ENCODE measurements at regions not wholly inside any gene's neighbourhood (a gene's known extent, or its start where the extent isn't known, plus 50 kb on each side); places are given as distances from the start of the nearest gene placed in this dataset.

DNA sequence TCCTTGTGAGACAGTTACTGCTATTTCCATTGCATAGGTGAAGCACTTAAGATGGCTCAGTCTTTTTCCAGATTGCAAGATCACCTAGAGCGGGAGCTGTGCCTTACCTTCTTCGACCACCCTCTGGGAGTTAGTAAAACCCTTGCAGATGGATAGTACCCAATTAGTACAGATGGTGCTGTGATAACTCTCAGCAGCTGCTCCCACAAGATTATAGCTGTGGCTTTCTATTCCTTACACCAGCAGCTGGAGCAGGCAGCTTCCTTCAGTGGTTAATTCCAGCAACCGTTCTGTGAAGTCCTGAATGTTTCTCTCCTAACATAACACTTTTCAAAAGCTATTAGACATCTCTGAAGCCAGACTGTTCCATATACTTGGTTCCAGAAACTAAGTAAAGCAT is 796.8 kb downstream of the XPNPEP1 start:
- WGBS (ENCODE audit: extremely low coverage, insufficient read length, low lambda C conversion rate): no CpG with 5 or more reads among the region's 3 CpGs
- Mint-ChIP-seq H3K36me3 (ENCODE audit: insufficient read depth in 1 of 3, low read depth in 3 of 3) (no peaks in the 10 kb centered on the region; a peak in 1 of 7 replicates), H3K27ac (no peak overlapping the region), H3K4me3 (no peak overlapping the region), H3K27me3 (ENCODE audit: low read depth) (no peaks in the 10 kb centered on the region; the same call in 1 of the 2 replicates), H3K4me1 (no peaks in the 10 kb centered on the region), H3K9me3 (peaks cover 2 to 3% of the 10 kb centered on the region in 2 experiments; a peak in 4 of 5 replicates)
- H2BK20ac ChIP-seq (ENCODE audit: low read depth, low read length, poor library complexity, severe bottlenecking): no peak overlapping the region
- no peak for DNase-seq
- no peak overlapping the region for H2BK12ac ChIP-seq (ENCODE audit: insufficient read length, low read depth, low read length)
- no peak overlapping the region for H3K18ac ChIP-seq (ENCODE audit: insufficient read length, low read depth, low read length)
- no peak overlapping the region for H4K91ac ChIP-seq (ENCODE audit: insufficient read length, low read depth, low read length)
- H3K23ac ChIP-seq (ENCODE audit: insufficient read length, low read depth, low read length): no peak overlapping the region
- H3T11ph ChIP-seq (ENCODE audit: low read length): no peak overlapping the region
- H3K9me3 ChIP-seq (ENCODE audit: control insufficient read depth, low read depth, low read length): no peaks in the 10 kb centered on the region
- no peak overlapping the region for H2BK15ac ChIP-seq (ENCODE audit: low read depth, low read length)
- no peak overlapping the region for H3K4me2 ChIP-seq (ENCODE audit: insufficient read depth, insufficient read length, low read length)
- H3K27ac ChIP-seq (ENCODE audit: insufficient read length, low read depth, low read length): no peak overlapping the region
- H2BK120ac ChIP-seq (ENCODE audit: low read depth, low read length, poor library complexity, severe bottlenecking): no peak overlapping the region
- H3K4me1 ChIP-seq (ENCODE audit: insufficient read depth, low read length): no peaks in the 10 kb centered on the region
- H4K20me1 ChIP-seq (ENCODE audit: control insufficient read depth, insufficient read depth, insufficient read length): no peaks in the 10 kb centered on the region
- no peaks in the 10 kb centered on the region for H3K79me1 ChIP-seq (ENCODE audit: insufficient read depth, low read depth, low read length, poor library complexity, severe bottlenecking)
- H2BK5ac ChIP-seq (ENCODE audit: insufficient read length, low read length): no peak overlapping the region
- H4K8ac ChIP-seq (replicated peaks; ENCODE audit: insufficient read length, low read depth, low read length): no peak overlapping the region
- H3K79me2 ChIP-seq (ENCODE audit: insufficient read depth, low read length): no peaks in the 10 kb centered on the region
- TF ChIP-seq, protein P1, sequence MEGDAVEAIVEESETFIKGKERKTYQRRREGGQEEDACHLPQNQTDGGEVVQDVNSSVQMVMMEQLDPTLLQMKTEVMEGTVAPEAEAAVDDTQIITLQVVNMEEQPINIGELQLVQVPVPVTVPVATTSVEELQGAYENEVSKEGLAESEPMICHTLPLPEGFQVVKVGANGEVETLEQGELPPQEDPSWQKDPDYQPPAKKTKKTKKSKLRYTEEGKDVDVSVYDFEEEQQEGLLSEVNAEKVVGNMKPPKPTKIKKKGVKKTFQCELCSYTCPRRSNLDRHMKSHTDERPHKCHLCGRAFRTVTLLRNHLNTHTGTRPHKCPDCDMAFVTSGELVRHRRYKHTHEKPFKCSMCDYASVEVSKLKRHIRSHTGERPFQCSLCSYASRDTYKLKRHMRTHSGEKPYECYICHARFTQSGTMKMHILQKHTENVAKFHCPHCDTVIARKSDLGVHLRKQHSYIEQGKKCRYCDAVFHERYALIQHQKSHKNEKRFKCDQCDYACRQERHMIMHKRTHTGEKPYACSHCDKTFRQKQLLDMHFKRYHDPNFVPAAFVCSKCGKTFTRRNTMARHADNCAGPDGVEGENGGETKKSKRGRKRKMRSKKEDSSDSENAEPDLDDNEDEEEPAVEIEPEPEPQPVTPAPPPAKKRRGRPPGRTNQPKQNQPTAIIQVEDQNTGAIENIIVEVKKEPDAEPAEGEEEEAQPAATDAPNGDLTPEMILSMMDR (conservative IDR thresholded peaks at IDR 0.05): no peak
- no peak overlapping the region for H2AK5ac ChIP-seq (ENCODE audit: insufficient read length, low read length)
- H3K56ac ChIP-seq (ENCODE audit: insufficient read length, low read depth, low read length): no peak overlapping the region
- no peak overlapping the region for H2AFZ ChIP-seq (ENCODE audit: low read length)
- H3K9ac ChIP-seq (ENCODE audit: extremely low read depth, insufficient read length, low read length): no peak overlapping the region
- no peaks in the 10 kb centered on the region for H3K23me2 ChIP-seq (ENCODE audit: insufficient read length, low read depth, low read length, poor library complexity, severe bottlenecking)
- no peaks in the 10 kb centered on the region for H3K27me3 ChIP-seq (ENCODE audit: insufficient read depth, low read length)
- no peak overlapping the region for H4K5ac ChIP-seq (ENCODE audit: insufficient read length, low read depth, low read length)
- H3K14ac ChIP-seq (ENCODE audit: insufficient read depth, low read length): no peak overlapping the region
- H3K4ac ChIP-seq (ENCODE audit: low read depth, low read length): no peak overlapping the region

Measured in H9 (cell line).